Inferior parietal cortex (tissue), 1 donor: ENCODE measurements at regions not wholly inside any gene's neighbourhood (a gene's known extent, or its start where the extent isn't known, plus 50 kb on each side); places are given as distances from the start of the nearest gene placed in this dataset.

Experiments used
- DNase-seq: peaks from one replicate; pipeline ENCODE4 v3.0.0-alpha.2; 2016; ENCODE audit errors: extremely low spot score

- no peak for DNase-seq
These were observed 52.7 kb upstream of the PELI1 start for GRCh38 chr2:64196963-64197362.

- no peak for DNase-seq
These were observed 56.9 kb upstream of the PELI1 start for GRCh38 chr2:64201151-64201550.

GRCh38 chr2:64202206-64202845 is 58.1 kb upstream of the PELI1 start:
- no peak for DNase-seq

GRCh38 chr2:64203131-64203857 is 59.1 kb upstream of the PELI1 start:
- no peak for DNase-seq

- DNase-seq: peak; percentile 48
These were observed 59.8 kb upstream of the PELI1 start for GRCh38 chr2:64203858-64204632.

GRCh38 chr2:64204703-64205102 is 60.5 kb upstream of the PELI1 start:
- no peak for DNase-seq

GRCh38 chr2:64205415-64205814 is 61.2 kb upstream of the PELI1 start:
- DNase-seq: no peak

- DNase-seq: no peak
These were observed 63.4 kb upstream of the PELI1 start for GRCh38 chr2:64207573-64207972.

GRCh38 chr2:64210816-64211215 is 66.6 kb upstream of the PELI1 start:
- no peak for DNase-seq

GRCh38 chr2:64211276-64211921 is 67.2 kb upstream of the PELI1 start:
- DNase-seq: no peak

GRCh38 chr2:64212346-64212745 is 68.1 kb upstream of the PELI1 start:
- no peak for DNase-seq

GRCh38 chr2:64212801-64213321 is 68.6 kb upstream of the PELI1 start:
- DNase-seq: no peak

GRCh38 chr2:64213532-64214275 is 69.5 kb upstream of the PELI1 start:
- no peak for DNase-seq

GRCh38 chr2:64214281-64215115 is 70.3 kb upstream of the PELI1 start:
- DNase-seq: no peak

GRCh38 chr2:64217198-64217869 is 73.1 kb upstream of the PELI1 start:
- no peak for DNase-seq

- no peak for DNase-seq
These were observed 74.0 kb upstream of the PELI1 start for GRCh38 chr2:64218137-64218802.

- DNase-seq: no peak
These were observed 74.9 kb upstream of the PELI1 start for GRCh38 chr2:64219149-64219548.

- DNase-seq: no peak
These were observed 76.0 kb upstream of the PELI1 start for GRCh38 chr2:64220265-64220664.

- DNase-seq: no peak
These were observed 76.8 kb upstream of the PELI1 start for GRCh38 chr2:64220894-64221617.
